Progenitor cell of endocrine pancreas (in vitro differentiated cells): ENCODE measurements at regions not wholly inside any gene's neighbourhood (a gene's known extent, or its start where the extent isn't known, plus 50 kb on each side); places are given as distances from the start of the nearest gene placed in this dataset.

ENCODE experiments used
- DNase-seq: peaks from one replicate; pipeline ENCODE4 v3.0.0; 2021; ENCODE audit warnings: low spot score; ENCODE audit not compliant: unreplicated experiment
- H3K27ac Mint-ChIP-seq: 2 replicates; pipeline ENCODE4 v1.8.0; 2021; ENCODE audit warnings: mild to moderate bottlenecking, moderate library complexity, mixed read lengths
- H3K27me3 Mint-ChIP-seq: 2 replicates; pipeline ENCODE4 v1.8.0; 2021; ENCODE audit warnings: mixed read lengths
- H3K36me3 Mint-ChIP-seq: 2 replicates; pipeline ENCODE4 v1.8.0; 2022; ENCODE audit warnings: mixed read lengths; ENCODE audit not compliant: insufficient read depth
- H3K4me1 Mint-ChIP-seq: 2 replicates; pipeline ENCODE4 v1.8.0; 2021; ENCODE audit warnings: low read depth, mixed read lengths
- H3K4me3 Mint-ChIP-seq: 2 replicates; pipeline ENCODE4 v1.8.0; 2021; ENCODE audit warnings: low read depth, mild to moderate bottlenecking, moderate library complexity, mixed read lengths
- H3K9me3 Mint-ChIP-seq: 2 replicates; pipeline ENCODE4 v1.8.0; 2021; ENCODE audit warnings: low read depth, mixed read lengths
- CTCF ChIP-seq: fragments of 200-600 bp; sonication (generic); IDR thresholded peaks from one replicate; pipeline ENCODE4 v1.5.0; 2021; ENCODE audit warnings: antibody characterized with exemption, mild to moderate bottlenecking; ENCODE audit not compliant: unreplicated experiment

GRCh38 chr10:83935339-83935736 is 204.0 kb upstream of the GHITM start:
- no peak for TF ChIP-seq CTCF

GRCh38 chr10:83935911-83936310 is 203.4 kb upstream of the GHITM start:
- H3K36me3 Mint-ChIP-seq, result no peaks in the 10 kb centered on the region
- H3K4me3 Mint-ChIP-seq, result no peak overlapping the region
- no peak overlapping the region for H3K27ac Mint-ChIP-seq
- no peaks in the 10 kb centered on the region for H3K27me3 Mint-ChIP-seq
- no peaks in the 10 kb centered on the region for H3K9me3 Mint-ChIP-seq
- DNase-seq, result no peak
- TF ChIP-seq CTCF, result no peak
- H3K4me1 Mint-ChIP-seq, result no peaks in the 10 kb centered on the region

More at GRCh38 chr10:83935339-83935736, 204.0 kb upstream of the GHITM start:
- H3K9me3 Mint-ChIP-seq, result no peaks in the 10 kb centered on the region
- H3K4me3 Mint-ChIP-seq, result no peak overlapping the region
- H3K4me1 Mint-ChIP-seq, result no peaks in the 10 kb centered on the region
- DNase-seq, result no peak
- H3K36me3 Mint-ChIP-seq, result no peaks in the 10 kb centered on the region
- H3K27ac Mint-ChIP-seq, result no peak overlapping the region
- H3K27me3 Mint-ChIP-seq, result no peaks in the 10 kb centered on the region

GRCh38 chr10:83937161-83937560 is 202.1 kb upstream of the GHITM start:
- H3K4me3 Mint-ChIP-seq, result no peak overlapping the region
- no peak overlapping the region for H3K27ac Mint-ChIP-seq
- no peaks in the 10 kb centered on the region for H3K9me3 Mint-ChIP-seq
- DNase-seq, result no peak
- H3K4me1 Mint-ChIP-seq, result no peaks in the 10 kb centered on the region
- no peak for TF ChIP-seq CTCF
- H3K27me3 Mint-ChIP-seq, result no peaks in the 10 kb centered on the region
- H3K36me3 Mint-ChIP-seq, result no peaks in the 10 kb centered on the region

GRCh38 chr10:83937826-83938225 is 201.5 kb upstream of the GHITM start:
- H3K36me3 Mint-ChIP-seq, result no peaks in the 10 kb centered on the region

GRCh38 chr10:83941189-83941588 is 198.1 kb upstream of the GHITM start:
- H3K36me3 Mint-ChIP-seq, result no peaks in the 10 kb centered on the region
- DNase-seq, result no peak
- H3K27ac Mint-ChIP-seq, result no peak overlapping the region
- H3K27me3 Mint-ChIP-seq, result peaks cover 4% of the 10 kb centered on the region
- no peak overlapping the region for H3K4me3 Mint-ChIP-seq
- no peak for TF ChIP-seq CTCF
- H3K4me1 Mint-ChIP-seq, result no peaks in the 10 kb centered on the region
- no peaks in the 10 kb centered on the region for H3K9me3 Mint-ChIP-seq

More at GRCh38 chr10:83937826-83938225, 201.5 kb upstream of the GHITM start:
- Mint-ChIP-seq H3K4me3 (no peak overlapping the region), H3K4me1 (no peaks in the 10 kb centered on the region), H3K9me3 (no peaks in the 10 kb centered on the region), H3K27ac (no peak overlapping the region), H3K27me3 (no peaks in the 10 kb centered on the region)
- TF ChIP-seq CTCF, result no peak
- no peak for DNase-seq

- no peak for TF ChIP-seq CTCF
- H3K4me3 Mint-ChIP-seq, result no peak overlapping the region
- H3K4me1 Mint-ChIP-seq, result no peaks in the 10 kb centered on the region
- DNase-seq, result no peak
- no peaks in the 10 kb centered on the region for H3K36me3 Mint-ChIP-seq
- H3K9me3 Mint-ChIP-seq, result no peaks in the 10 kb centered on the region
- H3K27me3 Mint-ChIP-seq, result peaks cover 4% of the 10 kb centered on the region
- no peak overlapping the region for H3K27ac Mint-ChIP-seq
Observed at GRCh38 chr10:83942410-83942809, 196.9 kb upstream of the GHITM start.
